ENCODE measurements at regions not wholly inside any gene's neighbourhood (a gene's known extent, or its start where the extent isn't known, plus 50 kb on each side); places are given as distances from the start of the nearest gene placed in this dataset.
"Not testable (repeated sequence)": the region's sequence is repeated elsewhere in the genome, so short reads cannot be mapped to it uniquely, and the experiment has no call there.

- ChIA-PET CTCF (interaction anchor here (0.6 kb wide), 1 partner anchor 755 kb away, joined by 5 read pairs; no protein-coding TSS in a partner anchor), POLR2A (no interaction called here)
- no peaks in the 10 kb centered on the region for H3K9me3 ChIP-seq (ENCODE audit: control insufficient read depth, insufficient read depth, low read length)
- H3K27ac ChIP-seq (ENCODE audit: low read depth, low read length) = no peak overlapping the region
- no peak for DNase-seq (ENCODE audit: low read depth, low spot score)
- no peaks in the 10 kb centered on the region for H3K27me3 ChIP-seq (ENCODE audit: control insufficient read depth, insufficient read depth, low read length)
- TF ChIP-seq CTCF (IDR thresholded peaks at IDR 0.05; ENCODE audit: low read depth, low read length) = no peak
- H3K4me3 ChIP-seq (ENCODE audit: low read depth, low read length) = no peak overlapping the region
These were observed 72.4 kb downstream of the FH start for GRCh38 chr1:241447031-241447644.

GRCh38 chr1:241444836-241445235 lies 74.7 kb downstream of the FH start:
- H3K27ac ChIP-seq (ENCODE audit: low read depth, low read length) = no peak overlapping the region
- CTCF ChIA-PET = no interaction called here

GRCh38 chr1:241443561-241443960 lies 76.0 kb downstream of the FH start:
- Histone ChIP-seq H3K27me3 (ENCODE audit: control insufficient read depth, insufficient read depth, low read length) (no peaks in the 10 kb centered on the region), H3K4me3 (ENCODE audit: low read depth, low read length) (no peak overlapping the region), H3K9me3 (ENCODE audit: control insufficient read depth, insufficient read depth, low read length) (no peaks in the 10 kb centered on the region), H3K27ac (ENCODE audit: low read depth, low read length) (no peak overlapping the region)
- ChIA-PET POLR2A (no interaction called here), CTCF (interaction anchor here (1.1 kb wide), 1 partner anchor 12 kb away, joined by 3 read pairs; no protein-coding TSS in a partner anchor)
- no peak for TF ChIP-seq CTCF (IDR thresholded peaks at IDR 0.05; ENCODE audit: low read depth, low read length)
- DNase-seq (ENCODE audit: low read depth, low spot score) = no peak

More at GRCh38 chr1:241444836-241445235, 74.7 kb downstream of the FH start:
- Histone ChIP-seq H3K4me3 (ENCODE audit: low read depth, low read length) (no peak overlapping the region), H3K9me3 (ENCODE audit: control insufficient read depth, insufficient read depth, low read length) (no peaks in the 10 kb centered on the region), H3K27me3 (ENCODE audit: control insufficient read depth, insufficient read depth, low read length) (no peaks in the 10 kb centered on the region)
- no peak for DNase-seq (ENCODE audit: low read depth, low spot score)
- TF ChIP-seq CTCF (IDR thresholded peaks at IDR 0.05; ENCODE audit: low read depth, low read length) = no peak
- POLR2A ChIA-PET = no interaction called here

GRCh38 chr1:241442686-241443085 lies 76.9 kb downstream of the FH start:
- Histone ChIP-seq H3K27ac (ENCODE audit: low read depth, low read length) (no peak overlapping the region), H3K4me3 (ENCODE audit: low read depth, low read length) (no peak overlapping the region), H3K27me3 (ENCODE audit: control insufficient read depth, insufficient read depth, low read length) (no peaks in the 10 kb centered on the region), H3K9me3 (ENCODE audit: control insufficient read depth, insufficient read depth, low read length) (no peaks in the 10 kb centered on the region)
- POLR2A ChIA-PET = no interaction called here
- CTCF ChIA-PET = no interaction called here
- DNase-seq (ENCODE audit: low read depth, low spot score) = no peak
- no peak for TF ChIP-seq CTCF (IDR thresholded peaks at IDR 0.05; ENCODE audit: low read depth, low read length)

GRCh38 chr1:241440904-241441303 lies 78.7 kb downstream of the FH start:
- Histone ChIP-seq H3K27me3 (ENCODE audit: control insufficient read depth, insufficient read depth, low read length) (no peaks in the 10 kb centered on the region), H3K4me3 (ENCODE audit: low read depth, low read length) (no peak overlapping the region), H3K27ac (ENCODE audit: low read depth, low read length) (no peak overlapping the region), H3K9me3 (ENCODE audit: control insufficient read depth, insufficient read depth, low read length) (no peaks in the 10 kb centered on the region)
- no peak for DNase-seq (ENCODE audit: low read depth, low spot score)
- CTCF ChIA-PET = no interaction called here
- TF ChIP-seq CTCF (IDR thresholded peaks at IDR 0.05; ENCODE audit: low read depth, low read length) = no peak
- POLR2A ChIA-PET = no interaction called here

GRCh38 chr1:241438686-241439085 lies 80.9 kb downstream of the FH start:
- H3K27me3 ChIP-seq (ENCODE audit: control insufficient read depth, insufficient read depth, low read length); H3K4me3 ChIP-seq (ENCODE audit: low read depth, low read length); H3K27ac ChIP-seq (ENCODE audit: low read depth, low read length); POLR2A ChIA-PET; CTCF ChIA-PET; H3K9me3 ChIP-seq (ENCODE audit: control insufficient read depth, insufficient read depth, low read length); DNase-seq (ENCODE audit: low read depth, low spot score): not testable (repeated sequence)
